GM18519 (cell line): ENCODE measurements at regions not wholly inside any gene's neighbourhood (a gene's known extent, or its start where the extent isn't known, plus 50 kb on each side); places are given as distances from the start of the nearest gene placed in this dataset.
"Not testable (repeated sequence)": the region's sequence is repeated elsewhere in the genome, so short reads cannot be mapped to it uniquely, and the experiment has no call there.

Source experiments
- ATAC-seq: cut with Tn5 transposase; IDR thresholded peaks from one replicate; pipeline ENCODE4 v1.9.1; 2021; ENCODE audit warnings: mild to moderate bottlenecking, moderate library complexity; ENCODE audit not compliant: unreplicated experiment, low FRiP score

DNA sequence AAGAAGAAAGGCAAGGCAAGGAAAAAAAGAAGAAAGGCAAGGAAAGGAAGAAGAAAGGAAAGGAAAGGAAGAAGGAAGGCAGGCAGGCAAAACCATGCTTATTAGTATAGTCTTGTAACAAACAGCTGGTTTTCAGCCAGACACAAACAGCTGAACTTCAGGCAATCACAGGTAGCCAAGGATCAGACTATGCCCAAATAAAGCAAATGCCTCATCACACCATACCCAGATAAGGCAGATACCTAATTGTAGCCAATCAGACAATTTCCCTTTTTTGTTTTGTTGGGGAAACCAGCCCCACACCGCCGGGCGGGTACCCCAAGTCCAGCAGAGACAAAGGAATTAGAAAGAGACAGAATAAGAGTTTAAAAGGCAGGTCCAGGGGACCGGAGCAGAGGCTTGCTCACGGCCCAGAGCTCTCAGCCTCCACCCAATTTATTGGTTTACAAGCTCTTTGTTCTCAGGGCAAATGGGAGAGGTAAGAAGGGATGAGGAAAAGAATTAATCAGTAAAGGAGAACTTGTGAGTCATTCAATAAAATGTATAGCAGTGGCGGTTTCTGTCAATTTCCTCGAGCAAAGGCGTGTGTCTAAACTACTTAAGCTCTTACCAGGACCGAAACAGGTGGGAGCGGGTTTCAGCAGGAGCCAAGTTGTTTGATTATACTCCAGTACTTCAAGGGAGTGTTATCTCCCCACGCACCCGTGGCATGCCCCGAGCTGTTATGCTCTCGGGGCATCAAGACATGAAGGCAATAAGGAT lies 886.8 kb downstream of the KCNT2 start:
- ATAC-seq = no peak

DNA sequence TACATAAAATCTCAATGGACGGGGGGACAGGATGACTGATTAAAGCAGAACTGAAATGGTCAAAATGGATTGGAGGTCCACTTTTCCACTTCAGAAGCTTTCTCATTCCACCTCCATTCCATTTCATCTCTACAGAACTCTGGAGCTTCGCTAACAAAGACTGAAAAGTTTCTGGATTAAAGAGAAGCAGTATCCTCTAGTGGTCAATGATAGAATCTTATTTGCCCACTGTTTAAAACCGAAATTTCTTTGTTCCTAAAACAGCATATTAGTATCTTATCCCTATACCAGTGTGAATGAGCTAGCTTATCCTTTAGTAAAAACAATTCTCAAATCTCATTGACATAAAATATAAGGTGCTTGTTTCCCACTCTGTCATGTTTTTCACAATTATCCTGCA lies 890.6 kb downstream of the KCNT2 start:
- no peak for ATAC-seq

DNA sequence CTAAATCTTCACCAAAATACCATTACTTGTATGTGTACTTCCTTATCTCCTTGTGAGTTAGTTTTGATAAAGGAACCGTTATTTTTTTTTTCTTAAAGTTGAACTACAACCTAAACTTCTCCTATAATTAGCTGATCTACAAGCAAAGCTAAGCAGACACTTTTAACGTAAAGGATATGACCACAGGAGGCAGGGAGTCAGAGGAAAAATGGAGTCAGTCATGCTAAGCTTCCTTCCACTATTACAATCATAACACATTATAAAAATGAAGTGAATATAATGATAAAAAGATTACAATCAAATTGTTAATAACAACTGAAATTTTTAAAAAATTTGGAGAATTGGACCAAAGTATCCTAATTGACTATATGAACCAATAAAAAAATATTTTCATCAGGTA lies 892.6 kb downstream of the KCNT2 start:
- ATAC-seq = no peak

DNA sequence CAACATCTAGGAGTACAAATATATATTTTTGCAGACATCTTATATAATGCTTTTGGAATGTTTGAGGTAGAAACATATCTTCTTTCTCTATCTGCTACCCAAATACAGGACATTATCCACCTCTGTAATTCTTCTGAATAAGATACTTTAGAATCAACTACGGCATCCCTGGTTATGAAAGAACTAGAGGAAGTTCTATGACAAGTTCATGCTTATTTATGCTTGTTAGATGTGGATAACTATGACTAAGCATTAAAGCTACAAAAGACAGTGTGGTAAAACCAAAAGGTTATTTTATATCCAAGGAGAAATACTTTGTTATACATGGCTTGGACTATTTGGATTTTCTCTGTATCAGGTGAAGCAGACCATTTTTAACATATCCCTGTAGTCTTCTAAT lies 894.0 kb downstream of the KCNT2 start:
- no peak for ATAC-seq

DNA sequence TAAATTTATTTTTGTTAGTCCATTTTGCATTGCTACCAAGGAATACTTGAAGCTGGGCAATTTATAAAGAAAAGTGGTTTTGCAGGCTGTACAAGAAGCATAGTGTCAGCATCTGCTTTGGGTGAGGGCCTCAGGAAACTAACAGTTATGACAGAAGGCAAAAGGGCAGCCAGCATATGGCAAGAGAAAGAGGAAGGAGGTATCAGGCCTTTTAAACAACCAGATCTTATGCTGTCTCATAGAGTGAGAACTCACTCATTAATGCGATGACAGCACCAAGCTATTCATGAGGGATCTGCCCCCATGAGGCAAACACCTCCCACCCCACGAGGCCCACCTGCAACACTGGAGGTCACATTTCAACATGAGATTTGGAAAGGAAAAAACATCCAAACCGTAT lies 898.4 kb downstream of the KCNT2 start:
- ATAC-seq = no peak

DNA sequence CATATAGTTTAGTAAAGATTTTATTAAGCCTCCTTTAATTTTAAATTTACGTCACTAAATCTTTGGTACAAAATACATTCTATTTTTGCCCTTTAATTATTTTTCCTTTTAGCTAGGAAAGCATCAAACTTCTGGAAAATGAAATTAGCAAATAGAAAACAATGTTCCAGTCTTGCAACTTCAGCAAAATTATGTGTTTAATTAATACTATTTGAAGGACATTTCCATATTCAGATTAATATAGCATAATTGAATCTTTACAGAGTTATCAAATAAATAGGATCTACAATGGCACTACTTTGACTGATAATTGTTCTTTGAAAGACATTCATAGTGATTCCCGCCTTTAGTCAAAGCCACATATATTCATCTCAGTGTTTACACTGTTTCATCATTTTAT lies 904.2 kb downstream of the KCNT2 start:
- no peak for ATAC-seq

DNA sequence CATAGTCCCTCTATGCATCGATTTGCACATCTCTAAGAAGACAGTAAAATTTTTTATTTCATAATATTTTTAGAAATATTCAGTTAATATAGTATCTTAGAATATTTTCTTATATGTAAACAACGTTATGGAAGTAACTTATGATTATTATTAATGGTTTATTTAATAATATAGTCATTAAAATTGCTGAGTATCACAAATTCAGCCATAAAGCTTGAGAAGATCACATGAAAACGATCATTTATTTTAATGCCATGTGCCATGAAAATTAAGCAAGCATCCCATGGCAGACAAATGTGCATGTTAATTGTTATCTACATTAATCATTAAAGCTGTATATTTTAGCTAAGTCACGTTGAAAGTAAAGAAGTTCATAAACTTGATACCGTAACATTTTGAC lies 907.1 kb downstream of the KCNT2 start:
- ATAC-seq = no peak

DNA sequence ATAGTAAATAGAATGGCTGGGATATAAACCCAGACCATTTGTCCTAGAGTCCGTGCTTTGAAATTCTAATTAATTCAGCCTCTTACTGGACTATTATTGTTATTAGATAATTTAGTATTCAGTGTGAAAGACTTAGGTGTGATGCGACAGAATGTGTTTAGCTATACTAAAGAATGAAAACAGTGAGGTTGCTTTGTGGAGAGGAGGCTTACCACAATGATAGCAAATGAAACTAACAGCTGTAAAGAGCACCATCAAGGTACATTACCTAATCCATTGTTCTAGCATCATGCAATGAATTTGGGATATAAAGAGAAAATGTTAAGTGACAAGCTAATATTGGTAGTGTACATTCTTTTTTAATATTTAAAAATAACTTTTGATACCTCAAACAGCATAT lies 911.1 kb downstream of the KCNT2 start:
- ATAC-seq = peak; percentile 89

DNA sequence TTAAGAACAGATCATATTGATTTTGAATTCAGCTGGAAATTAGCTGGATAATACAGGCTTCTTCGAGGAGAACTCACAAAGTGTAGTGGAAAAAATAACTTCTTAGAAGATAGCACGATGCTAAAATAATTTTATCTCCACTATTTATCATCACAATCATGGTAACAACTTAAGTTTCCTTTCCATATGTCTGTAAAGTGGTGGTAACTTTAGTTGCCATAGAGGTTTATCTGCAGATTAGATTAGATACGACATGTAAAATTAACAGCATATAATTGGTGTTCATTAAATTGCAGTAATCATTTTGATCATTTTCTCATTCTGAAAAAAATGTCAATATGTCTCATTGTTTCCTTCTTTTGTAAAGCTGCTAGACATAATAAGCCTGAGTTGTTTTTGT lies 921.5 kb downstream of the KCNT2 start:
- no peak for ATAC-seq

DNA sequence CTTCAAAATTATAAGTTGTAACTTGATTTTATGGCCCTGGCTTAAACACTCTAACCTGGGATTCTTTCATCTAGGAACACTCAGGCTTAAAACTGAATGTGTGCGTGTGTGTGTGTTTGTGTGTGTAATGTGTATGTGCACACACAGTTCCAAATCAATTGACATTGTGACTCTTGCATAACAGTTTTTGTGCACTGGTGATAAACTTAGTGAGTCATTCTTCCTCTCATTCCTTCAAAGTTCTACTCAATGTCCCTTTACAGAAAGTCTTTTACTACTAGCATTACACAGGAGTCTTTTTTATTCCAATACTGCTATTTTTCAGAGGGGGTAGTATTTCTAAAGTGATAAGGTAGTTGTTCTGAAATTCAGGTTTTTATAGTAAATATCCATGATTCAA lies 943.6 kb downstream of the KCNT2 start:
- no peak for ATAC-seq

DNA sequence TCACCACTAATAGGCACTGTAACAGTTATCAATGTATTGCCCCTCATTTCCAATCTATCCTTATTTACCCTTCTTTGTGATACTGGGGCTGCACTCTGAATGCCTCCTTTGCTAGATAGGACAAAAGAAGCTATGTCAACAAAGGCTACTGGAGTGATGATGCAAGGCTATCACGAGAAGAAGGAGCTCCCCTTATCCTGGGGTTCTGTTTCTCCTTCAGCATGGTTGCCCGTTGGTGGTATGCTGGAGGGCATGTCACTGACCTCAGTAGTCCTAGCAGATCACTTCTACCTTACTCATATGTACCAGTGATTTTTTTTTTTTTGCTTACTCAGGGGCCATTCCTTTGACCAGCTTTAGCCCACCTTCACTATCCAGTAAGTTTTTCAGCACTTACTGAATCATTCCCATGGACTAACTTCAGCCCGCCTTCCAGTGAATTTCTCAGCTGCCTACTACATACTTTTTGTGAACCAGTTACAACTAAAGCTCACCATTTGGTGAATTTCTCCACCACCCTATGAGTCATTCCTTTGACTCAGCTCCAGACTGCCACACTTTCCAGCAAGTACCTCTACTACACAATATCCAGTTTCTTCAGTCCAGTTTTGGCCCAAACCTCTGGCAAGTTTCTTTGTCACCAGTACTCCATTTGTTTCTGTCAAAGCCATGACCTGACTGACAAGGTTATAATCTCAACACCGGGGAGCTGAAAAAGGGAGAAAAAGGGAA lies 944.5 kb downstream of the KCNT2 start:
- no peak for ATAC-seq

DNA sequence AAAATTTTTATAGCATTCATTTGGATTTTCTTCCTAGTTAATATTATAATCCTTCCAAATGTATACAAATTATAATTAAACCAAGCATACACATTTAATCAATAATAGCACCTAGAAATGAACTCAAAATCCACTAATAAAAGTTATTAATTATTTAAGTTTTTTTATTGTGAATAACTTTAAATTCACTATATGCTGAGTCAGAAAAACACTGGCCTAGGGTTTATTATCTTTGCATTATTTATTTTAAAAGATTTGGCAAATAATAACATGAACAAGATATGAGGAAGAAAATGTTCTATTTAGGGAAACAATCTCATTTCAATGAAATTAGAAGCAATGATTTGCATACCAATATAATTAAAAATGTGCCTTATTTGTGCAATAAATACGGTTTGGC lies 951.5 kb downstream of the KCNT2 start:
- no peak for ATAC-seq

DNA sequence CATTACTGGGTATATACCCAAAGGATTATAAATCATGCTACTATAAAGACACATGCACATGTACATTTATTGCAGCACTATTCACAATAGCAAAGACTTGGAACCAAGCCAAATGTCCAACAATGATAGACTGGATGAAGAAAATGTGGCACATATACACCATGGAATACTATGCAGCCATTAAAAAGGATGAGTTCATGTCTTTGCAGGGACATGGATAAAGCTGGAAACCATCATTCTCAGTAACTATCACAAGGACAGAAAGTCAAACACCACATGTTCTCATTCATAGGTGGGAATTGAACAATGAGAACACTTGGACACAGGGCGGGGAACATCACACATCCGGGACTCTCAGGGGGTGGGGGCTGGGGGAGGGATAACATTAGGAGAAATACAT lies 959.4 kb downstream of the KCNT2 start:
- ATAC-seq = not testable (repeated sequence)

DNA sequence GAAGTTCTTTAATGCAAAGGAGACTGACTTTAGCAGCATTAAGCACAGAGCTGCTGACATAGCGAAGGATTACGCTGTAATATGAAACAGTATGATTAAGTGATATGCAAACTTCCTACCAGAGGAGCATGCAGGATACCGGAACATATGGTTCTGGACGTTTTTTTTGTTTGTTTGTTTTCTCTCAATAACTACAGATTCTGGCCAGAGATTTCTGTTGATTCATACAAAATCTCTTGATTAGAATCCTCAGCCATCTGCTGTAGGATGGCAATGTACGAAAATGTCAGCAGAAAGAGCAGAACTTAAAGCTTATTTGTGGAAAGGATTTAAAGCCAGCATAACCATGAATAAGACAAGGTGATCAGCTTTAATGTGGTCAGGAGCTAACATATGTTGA lies 970.7 kb downstream of the KCNT2 start:
- no peak for ATAC-seq

DNA sequence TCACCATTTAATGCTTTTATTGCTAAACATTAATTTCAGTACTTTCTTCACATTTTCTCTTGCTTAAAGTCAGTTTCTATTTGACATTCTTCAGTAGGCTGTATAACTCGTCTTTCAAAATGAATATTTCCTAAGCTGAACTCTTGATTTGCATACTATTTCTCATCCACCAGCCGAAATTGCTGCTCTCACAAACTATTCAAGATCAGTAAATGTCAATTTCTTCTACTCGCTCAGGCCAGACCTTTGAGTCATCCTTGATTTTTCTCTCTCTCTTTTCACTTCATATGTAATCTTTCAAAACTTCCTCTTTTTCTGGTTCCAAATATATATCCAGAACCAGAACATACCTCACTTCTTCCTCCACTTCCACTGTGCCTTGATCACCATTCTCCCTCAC lies 990.0 kb downstream of the KCNT2 start:
- ATAC-seq = no peak

DNA sequence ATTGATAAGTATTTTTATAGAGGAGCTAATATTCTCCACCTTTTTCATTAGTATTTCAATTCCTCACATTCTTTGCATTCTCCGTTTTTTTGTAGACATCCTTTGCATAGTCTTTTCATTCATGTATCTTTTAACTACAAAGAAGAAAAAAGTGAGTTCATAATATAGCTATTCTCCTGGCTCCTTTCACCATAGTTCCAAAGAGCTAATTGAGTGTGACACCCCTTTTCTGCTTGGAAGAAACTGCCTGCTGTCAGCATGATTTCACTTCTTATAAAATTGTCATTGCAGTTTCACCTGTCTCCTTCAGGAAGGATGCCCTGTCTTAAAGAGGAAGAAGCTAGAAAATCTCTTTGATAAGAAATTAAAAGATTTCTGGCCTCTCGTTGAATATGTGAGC lies 991.1 kb downstream of the KCNT2 start:
- no peak for ATAC-seq

DNA sequence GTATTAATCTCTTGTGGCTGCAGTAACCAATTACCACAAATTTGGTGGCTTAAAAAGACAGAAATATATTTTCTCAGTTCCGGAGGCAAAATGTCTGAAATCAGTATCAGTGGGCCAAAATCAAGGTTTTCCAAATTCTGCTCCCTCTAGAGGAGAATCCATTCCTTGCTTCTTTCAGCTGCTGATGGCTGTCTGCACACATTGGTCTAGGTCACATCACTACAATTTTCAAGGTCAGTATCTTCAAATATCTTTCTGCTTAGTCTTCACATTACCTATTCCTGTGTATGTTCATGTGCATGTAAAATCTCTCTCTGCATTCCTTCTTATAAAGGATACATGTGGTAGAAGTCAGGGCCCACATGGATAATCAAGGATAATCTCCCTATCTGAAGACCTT lies 999.4 kb downstream of the KCNT2 start:
- ATAC-seq = no peak

DNA sequence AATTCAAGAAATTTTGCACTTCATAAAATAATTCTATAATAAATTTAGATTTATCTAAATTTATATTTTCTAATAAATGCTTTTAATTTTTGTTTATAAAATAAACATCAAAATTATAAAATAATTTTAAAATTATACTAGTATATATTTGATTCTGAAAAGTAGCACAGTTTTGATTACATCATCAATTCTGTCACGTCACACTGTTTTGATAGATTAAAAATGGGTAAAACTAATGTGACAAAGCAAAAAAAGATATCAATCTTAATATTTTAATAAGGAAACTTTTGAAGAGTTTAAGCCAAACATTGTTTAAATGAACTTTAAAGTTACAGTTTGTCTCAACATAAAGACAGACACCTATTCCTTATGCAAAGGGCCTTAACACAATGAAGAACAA lies 1001.8 kb downstream of the KCNT2 start:
- ATAC-seq = no peak

DNA sequence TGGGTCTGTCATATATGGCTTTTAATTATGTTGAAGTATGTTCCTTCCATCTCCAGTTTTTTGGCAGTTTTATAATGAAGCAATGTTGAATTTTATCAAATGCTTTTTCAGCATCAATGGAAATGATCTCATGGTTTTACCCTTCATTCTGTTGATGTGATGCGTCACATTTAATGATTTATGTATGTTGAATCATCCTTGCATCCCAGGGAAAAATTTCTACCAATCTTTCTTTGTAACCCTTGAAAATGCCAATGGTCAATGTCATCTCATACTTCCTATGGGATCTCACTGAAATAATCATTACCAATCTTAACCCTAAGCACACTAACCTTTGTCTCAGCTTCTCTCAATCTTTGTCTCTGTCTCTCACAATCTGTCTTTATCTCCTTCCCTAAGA lies 1004.0 kb downstream of the KCNT2 start:
- no peak for ATAC-seq

DNA sequence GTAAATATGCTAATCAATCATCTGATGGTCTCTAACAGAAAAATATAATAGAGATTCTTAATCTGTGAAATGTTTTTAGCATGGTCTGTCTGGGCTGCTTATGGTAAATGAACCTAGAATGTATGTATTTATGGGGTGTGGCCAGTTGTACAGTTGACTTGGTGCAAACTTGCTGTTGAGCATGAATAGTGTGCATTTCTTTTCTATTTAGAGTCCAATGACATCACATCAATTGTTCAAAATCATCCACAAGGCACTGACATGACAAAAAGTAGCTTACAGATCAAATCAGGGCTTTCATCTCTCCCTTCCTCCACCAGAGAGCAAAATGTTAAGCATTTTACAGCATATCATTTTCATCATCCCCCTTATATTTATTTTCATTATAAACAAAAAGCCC lies 1010.3 kb downstream of the KCNT2 start:
- no peak for ATAC-seq

DNA sequence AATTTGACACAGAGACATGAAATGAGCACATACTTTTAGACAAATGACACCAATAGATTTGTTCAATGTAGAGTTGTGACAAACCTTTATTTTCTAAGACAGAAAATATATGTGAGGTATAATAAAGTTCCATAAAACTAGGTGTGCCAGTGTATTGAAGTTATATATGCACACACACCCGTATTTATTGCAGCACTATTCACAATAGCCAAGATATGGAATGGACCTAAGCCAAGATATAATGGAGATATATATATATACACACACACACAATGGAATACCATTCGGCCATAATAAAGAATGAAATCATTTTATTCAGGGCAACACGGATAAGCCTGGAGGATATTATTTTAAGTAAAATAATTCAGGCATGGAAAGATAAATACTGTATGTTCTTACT lies 1013.5 kb downstream of the KCNT2 start:
- no peak for ATAC-seq

DNA sequence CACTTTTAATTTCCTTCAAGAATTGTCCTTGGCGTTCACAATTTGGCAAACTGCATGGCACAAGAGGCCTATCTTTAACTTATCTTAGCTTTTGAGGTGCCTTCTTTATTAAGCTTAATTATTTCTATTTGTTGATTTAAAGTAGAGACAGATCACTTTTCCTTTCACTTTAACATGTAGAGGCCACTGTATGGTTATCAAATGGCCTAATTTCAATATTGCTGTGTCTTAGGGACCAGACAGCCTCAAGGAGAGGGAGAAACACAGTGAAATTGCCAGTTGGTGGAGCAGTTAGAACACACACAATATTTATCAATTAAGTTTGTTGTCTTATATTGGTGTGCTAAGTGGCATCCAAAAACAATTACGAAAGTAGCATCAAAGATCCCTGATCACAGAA lies 1013.9 kb downstream of the KCNT2 start:
- no peak for ATAC-seq
